GM23338 (cell line): ENCODE measurements at regions not wholly inside any gene's neighbourhood (a gene's known extent, or its start where the extent isn't known, plus 50 kb on each side); places are given as distances from the start of the nearest gene placed in this dataset.

Source experiments
- ATAC-seq: fragments of 200-7000 bp; cut with Tn5 transposase; 3 replicates; pipeline ENCODE4 v1.9.1; 2020
- DNase-seq: peaks from one replicate; pipeline ENCODE4 v3.0.0-alpha.2; 2015; ENCODE audit warnings: low spot score
- H2AFZ ChIP-seq: fragments of 200-600 bp; sonication (generic); 2 replicates; pipeline ENCODE4 v1.8.0; 2016; ENCODE audit warnings: antibody characterized with exemption, mild to moderate bottlenecking, moderate library complexity
- H3F3A ChIP-seq: fragments of 200-600 bp; sonication (generic); replicated peaks from 2 replicates; pipeline ENCODE4 v1.8.0; 2017; ENCODE audit warnings: antibody characterized with exemption, mixed run types, low read depth
- H3K27ac ChIP-seq: fragments of 200-600 bp; sonication (generic); 2 replicates; pipeline ENCODE4 v1.6.1; 2016; ENCODE audit warnings: low read depth
- H3K27me3 ChIP-seq: fragments of 200-600 bp; sonication (generic); 2 replicates; pipeline ENCODE4 v1.8.0; 2016; ENCODE audit warnings: mild to moderate bottlenecking, mixed run types, moderate library complexity; ENCODE audit not compliant: insufficient read depth
- H3K36me3 ChIP-seq: fragments of 200-600 bp; sonication (generic); 2 replicates; pipeline ENCODE4 v1.8.0; 2016; ENCODE audit warnings: mild to moderate bottlenecking; ENCODE audit not compliant: insufficient read depth
- H3K4me1 ChIP-seq: fragments of 200-600 bp; sonication (generic); 2 replicates; pipeline ENCODE4 v1.8.0; 2016; ENCODE audit warnings: mild to moderate bottlenecking, moderate library complexity; ENCODE audit not compliant: insufficient read depth
- H3K4me2 ChIP-seq: fragments of 200-600 bp; sonication (generic); 2 replicates; pipeline ENCODE4 v1.7.1; 2017; ENCODE audit warnings: mixed run types
- H3K4me3 ChIP-seq: fragments of 200-600 bp; sonication (generic); 2 replicates; pipeline ENCODE4 v1.6.1; 2016; ENCODE audit warnings: mixed run types
- H3K79me2 ChIP-seq: fragments of 200-600 bp; sonication (generic); replicated peaks from 2 replicates; pipeline ENCODE4 v1.8.0; 2017; ENCODE audit warnings: mild to moderate bottlenecking; ENCODE audit not compliant: insufficient read depth
- H3K9me2 ChIP-seq: fragments of 200-600 bp; sonication (generic); 2 replicates; pipeline ENCODE4 v1.8.0; 2017; ENCODE audit not compliant: insufficient read depth
- H4K20me1 ChIP-seq: fragments of 200-600 bp; sonication (generic); replicated peaks from 2 replicates; pipeline ENCODE4 v1.8.0; 2017; ENCODE audit warnings: mild to moderate bottlenecking; ENCODE audit not compliant: insufficient read depth
- H3K27ac Mint-ChIP-seq: 2 replicates; pipeline ENCODE4 v1.8.0; 2020; ENCODE audit warnings: inconsistent platforms, mild to moderate bottlenecking, moderate library complexity, mixed read lengths
- H3K27me3 Mint-ChIP-seq: 3 replicates; pipeline ENCODE4 v1.8.0; 2022; ENCODE audit warnings: low read depth, mild to moderate bottlenecking, moderate library complexity, mixed read lengths, inconsistent platforms; ENCODE audit not compliant: insufficient read depth, poor library complexity
- H3K36me3 Mint-ChIP-seq: 3 replicates; pipeline ENCODE4 v1.8.0; 2021; ENCODE audit warnings: low read depth, mild to moderate bottlenecking, inconsistent platforms, moderate library complexity, mixed read lengths
- H3K4me1 Mint-ChIP-seq: 3 replicates; pipeline ENCODE4 v1.8.0; 2020; ENCODE audit warnings: mild to moderate bottlenecking, inconsistent platforms, mixed read lengths
- H3K4me3 Mint-ChIP-seq: 3 replicates; pipeline ENCODE4 v1.8.0; 2021; ENCODE audit warnings: moderate library complexity, mild to moderate bottlenecking, inconsistent platforms, mixed read lengths
- H3K9me3 Mint-ChIP-seq: 3 replicates; pipeline ENCODE4 v1.8.0; 2020; ENCODE audit warnings: moderate library complexity, mild to moderate bottlenecking, inconsistent platforms, mixed read lengths
- CREB1 ChIP-seq: fragments of 250-450 bp; sonication (Bioruptor Pico); IDR thresholded peaks from 2 replicates; pipeline ENCODE4 v1.5.0; 2020; ENCODE audit warnings: low read depth, mild to moderate bottlenecking, moderate library complexity
- CTCF ChIP-seq, 2 experiments: fragments of 200-600 bp in 1 of 2; sonication (generic) in 1 of 2; conservative IDR thresholded peaks; 2 replicates each; pipeline versions ENCODE4 v1.5.1 to v1.6.1; 2016 to 2017; ENCODE audit warnings: antibody characterized with exemption in 2 of 2, low read depth in 2 of 2, mild to moderate bottlenecking in 2 of 2, moderate library complexity in 1 of 2
- ETS1 ChIP-seq: IDR thresholded peaks from 2 replicates; pipeline ENCODE4 v1.6.1; 2016; ENCODE audit warnings: antibody characterized with exemption
- EZH2phosphoT487 ChIP-seq: fragments of 200-600 bp; sonication (generic); IDR thresholded peaks from one replicate; pipeline ENCODE4 v1.8.1; 2018; ENCODE audit warnings: antibody characterized with exemption; ENCODE audit not compliant: unreplicated experiment
- JUNB ChIP-seq: IDR thresholded peaks from one replicate; pipeline ENCODE4 v1.6.1; 2016; ENCODE audit warnings: antibody characterized with exemption; ENCODE audit not compliant: unreplicated experiment
- NANOG ChIP-seq: IDR thresholded peaks from 2 replicates; pipeline ENCODE4 v1.6.1; 2016; ENCODE audit warnings: antibody characterized with exemption, borderline replicate concordance
- POLR2AphosphoS5 ChIP-seq: IDR thresholded peaks from 2 replicates; pipeline ENCODE4 v1.6.1; 2016; ENCODE audit warnings: antibody characterized with exemption, low read depth
- STAT1 ChIP-seq: IDR thresholded peaks from one replicate; pipeline ENCODE4 v1.6.1; 2016; ENCODE audit warnings: antibody characterized with exemption; ENCODE audit not compliant: unreplicated experiment
- ZNF114 ChIP-seq: fragments of 250-450 bp; sonication (Bioruptor Pico); IDR thresholded peaks from 2 replicates; pipeline ENCODE4 v1.5.0; 2020; ENCODE audit warnings: mild to moderate bottlenecking, moderate library complexity
- ZNF462 ChIP-seq: fragments of 250-450 bp; sonication (Bioruptor Pico); IDR thresholded peaks from 2 replicates; pipeline ENCODE4 v1.5.0; 2020; ENCODE audit warnings: mild to moderate bottlenecking, moderate library complexity

GRCh38 chr2:201953396-201953795, 80.3 kb upstream of the FZD7 start (continued):
- TF ChIP-seq ZNF462: no peak
- TF ChIP-seq EZH2phosphoT487: no peak
- TF ChIP-seq POLR2AphosphoS5: no peak
- TF ChIP-seq CREB1: no peak
- no peak for TF ChIP-seq ZNF114 (CRISPR knock-in tag)

GRCh38 chr2:201953880-201954279, 79.8 kb upstream of the FZD7 start:
- H3K27ac Mint-ChIP-seq: no peak overlapping the region
- H3K9me2 ChIP-seq: no peaks in the 10 kb centered on the region
- H3K4me1 Mint-ChIP-seq: peaks cover 43% of the 10 kb centered on the region
- peaks cover 5% of the 10 kb centered on the region; the same call in 1 of the 2 replicates for H3F3A ChIP-seq
- peaks cover 2% of the 10 kb centered on the region for H3K27me3 Mint-ChIP-seq
- H3K4me3 Mint-ChIP-seq: no peak overlapping the region
- no peak overlapping the region for H3K4me3 ChIP-seq
- no peak for TF ChIP-seq EZH2phosphoT487
- H4K20me1 ChIP-seq: no peaks in the 10 kb centered on the region
- H3K36me3 ChIP-seq: no peaks in the 10 kb centered on the region
- no peak overlapping the region for H3K27ac ChIP-seq
- H3K4me1 ChIP-seq: peaks cover 38% of the 10 kb centered on the region
- H3K4me2 ChIP-seq: no peak overlapping the region
- peaks cover 7% of the 10 kb centered on the region for H3K79me2 ChIP-seq
- no peak for DNase-seq
- ATAC-seq: no peak
- no peaks in the 10 kb centered on the region for H3K36me3 Mint-ChIP-seq
- no peaks in the 10 kb centered on the region; the same call in 2 of the 3 replicates for H3K9me3 Mint-ChIP-seq
- H2AFZ ChIP-seq: no peak overlapping the region
- no peaks in the 10 kb centered on the region for H3K27me3 ChIP-seq

- H3K4me1 ChIP-seq: peaks cover 37% of the 10 kb centered on the region
- no peaks in the 10 kb centered on the region for H3K9me2 ChIP-seq
- Mint-ChIP-seq H3K9me3 (no peaks in the 10 kb centered on the region), H3K4me3 (no peak overlapping the region), H3K27ac (no peak overlapping the region), H3K36me3 (no peaks in the 10 kb centered on the region), H3K4me1 (peaks cover 37% of the 10 kb centered on the region), H3K27me3 (peaks cover 2% of the 10 kb centered on the region)
- H3K4me2 ChIP-seq: no peak overlapping the region
- TF ChIP-seq CTCF (conservative IDR thresholded peaks at IDR 0.05; ENCODE audit: low read depth in 2 of 2): no peak
- TF ChIP-seq NANOG: no peak
- no peak for TF ChIP-seq JUNB
- no peak for TF ChIP-seq ETS1
- no peak for TF ChIP-seq POLR2AphosphoS5
- TF ChIP-seq STAT1: no peak
- no peak for TF ChIP-seq CREB1
- H3K4me3 ChIP-seq: no peak overlapping the region
- H3K79me2 ChIP-seq: peaks cover 11% of the 10 kb centered on the region
- DNase-seq (no peak), ATAC-seq (no peak)
- H3K36me3 ChIP-seq: no peaks in the 10 kb centered on the region
- no peaks in the 10 kb centered on the region for H4K20me1 ChIP-seq
- H3K27ac ChIP-seq: no peak overlapping the region
- no peak overlapping the region for H2AFZ ChIP-seq
- H3F3A ChIP-seq: peaks cover 6% of the 10 kb centered on the region; the same call in 1 of the 2 replicates
- no peaks in the 10 kb centered on the region for H3K27me3 ChIP-seq
Measured at GRCh38 chr2:201955231-201955630, 78.4 kb upstream of the FZD7 start.
